K562 (cell line): ENCODE measurements at regions not wholly inside any gene's neighbourhood (a gene's known extent, or its start where the extent isn't known, plus 50 kb on each side); places are given as distances from the start of the nearest gene placed in this dataset.

Source experiments
- ATAC-seq: fragments of 200-7000 bp; cut with Tn5 transposase; 3 replicates; pipeline ENCODE4 v1.9.1; 2020; ENCODE audit warnings: moderate library complexity
- BruUV-seq: library from RNA; stranded (reverse); fragments of 400-500 nt; replicated peaks from 2 replicates; lab custom pipeline; 2021; lab: Mats Ljungman, UMichigan
- CTCF ChIA-PET: fragments of 300-600 bp; formaldehyde crosslinking; extraction: SDS; loops from one replicate; lab custom pipeline; 2021; ENCODE audit warnings: low intra/inter-chr PET ratio; lab: Yijun Ruan, JAX
- POLR2A ChIA-PET: fragments of 300-600, 350-650 bp; sonication (Branson Sonifier 250); formaldehyde crosslinking; extraction: SDS; loops from one replicate; lab custom pipeline; 2021; ENCODE audit warnings: antibody characterized with exemption, inconsistent platforms; lab: Yijun Ruan, JAX
- DNase-seq, 4 experiments: peaks; one replicate each; pipeline versions ENCODE4 v3.0.0 to v3.0.0-alpha.2; 2011 to 2018; ENCODE audit warnings: low spot score in 3 of 4, mixed read lengths in 3 of 4; ENCODE audit errors: extremely low read depth in 1 of 4
- FAIRE-seq: peaks from 2 replicates; lab custom pipeline; 2011; peaks lifted over from hg19 to GRCh38; lab: Jason Lieb, UNC
- H2AFZ ChIP-seq: 2 replicates; pipeline ENCODE4 v1.6.0; 2011; ENCODE audit warnings: low read depth, low read length, control low read depth, inconsistent platforms
- H3K27ac ChIP-seq: fragments of 200-600 bp; 3 replicates; pipeline ENCODE4 v1.8.0; 2011; ENCODE audit warnings: low read depth, mild to moderate bottlenecking, control low read depth, inconsistent platforms, low read length, moderate library complexity, mixed read lengths; ENCODE audit errors: extremely low read depth
- H3K27me3 ChIP-seq, 2 experiments: fragments of 300-600 bp in 1 of 2; 2 replicates in 1 of 2; 3 replicates in 1 of 2; pipeline versions ENCODE4 v1.6.0 to v1.8.0; 2011; ENCODE audit warnings: inconsistent platforms in 2 of 2, low read length in 2 of 2, mild to moderate bottlenecking in 1 of 2, mixed read lengths in 1 of 2, moderate library complexity in 1 of 2; ENCODE audit not compliant: control insufficient read depth in 2 of 2, insufficient read depth in 2 of 2
- H3K36me3 ChIP-seq: fragments of 300-600 bp; 3 replicates; pipeline ENCODE4 v1.8.0; 2011; ENCODE audit warnings: mild to moderate bottlenecking, low read length, inconsistent platforms; ENCODE audit not compliant: control insufficient read depth, insufficient read depth
- H3K4me1 ChIP-seq, 2 experiments: fragments of 200-600 bp in 1 of 2; replicated peaks in 1 of 2; 2 replicates in 1 of 2; 3 replicates in 1 of 2; pipeline versions ENCODE4 v1.5.1 to v1.8.0; 2011; ENCODE audit warnings: inconsistent platforms in 2 of 2, low read length in 2 of 2, mild to moderate bottlenecking in 1 of 2, mixed read lengths in 1 of 2, moderate library complexity in 1 of 2; ENCODE audit not compliant: control insufficient read depth in 2 of 2, insufficient read depth in 2 of 2
- H3K4me2 ChIP-seq: 2 replicates; pipeline ENCODE4 v1.6.1; 2011; ENCODE audit warnings: low read length, control low read depth, inconsistent platforms, mixed read lengths; ENCODE audit not compliant: insufficient read depth
- H3K4me3 ChIP-seq: fragments of 200-600 bp; sonication (generic), shearing (Covaris generic); 2 replicates; pipeline ENCODE4 v1.5.1; 2016; ENCODE audit warnings: control low read depth, inconsistent platforms
- H3K79me2 ChIP-seq: fragments of 200-600 bp; 3 replicates; pipeline ENCODE4 v1.8.0; 2011; ENCODE audit warnings: low read length, inconsistent platforms; ENCODE audit not compliant: control insufficient read depth, insufficient read depth
- H3K9ac ChIP-seq, 2 experiments: 2 replicates each; pipeline versions ENCODE4 v1.6.0 to v1.6.1; 2011; ENCODE audit warnings: low read depth in 2 of 2, low read length in 2 of 2, control low read depth in 1 of 2, inconsistent platforms in 1 of 2, mild to moderate bottlenecking in 1 of 2, mixed read lengths in 1 of 2; ENCODE audit not compliant: insufficient read depth in 1 of 2
- H3K9me1 ChIP-seq: one replicate; pipeline ENCODE4 v1.6.0; 2011; ENCODE audit warnings: inconsistent platforms, mild to moderate bottlenecking, low read length, moderate library complexity; ENCODE audit not compliant: control insufficient read depth, insufficient read depth
- H3K9me3 ChIP-seq: replicated peaks from 2 replicates; pipeline ENCODE4 v1.5.1; 2011; ENCODE audit warnings: low read depth, low read length, inconsistent platforms; ENCODE audit not compliant: control insufficient read depth, insufficient read depth
- H4K20me1 ChIP-seq: replicated peaks from 2 replicates; pipeline ENCODE4 v1.6.1; 2011; ENCODE audit warnings: low read length, inconsistent platforms, mixed read lengths; ENCODE audit not compliant: control insufficient read depth, insufficient read depth
- FOXA3 ChIP-seq, 2 experiments: fragments of 450-650 bp in 1 of 2; sonication (generic) in 1 of 2; formaldehyde crosslinking; IDR thresholded peaks in 1 of 2; conservative IDR thresholded peaks in 1 of 2; 2 replicates each; pipeline versions ENCODE4 v1.4.0 to v1.8.0; 2020 to 2022; ENCODE audit warnings: mild to moderate bottlenecking in 2 of 2, missing genetic modification reagents in 1 of 2
- IRF2 ChIP-seq: sonication (generic); formaldehyde crosslinking; IDR thresholded peaks from 2 replicates; pipeline ENCODE4 v1.8.1; 2022; ENCODE audit warnings: mild to moderate bottlenecking, missing genetic modification reagents
- KHSRP ChIP-seq: fragments of 450-650 bp; IDR thresholded peaks from 2 replicates; pipeline ENCODE4 v1.6.1; 2017
- MTA2 ChIP-seq: fragments of 450-650 bp; IDR thresholded peaks from 2 replicates; pipeline ENCODE4 v1.6.1; 2016; ENCODE audit warnings: low read depth
- NFATC3 ChIP-seq: fragments of 450-650 bp; IDR thresholded peaks from 2 replicates; pipeline ENCODE4 v1.6.1; 2017; ENCODE audit warnings: mild to moderate bottlenecking
- SMARCA4 ChIP-seq: fragments of 450-650 bp; IDR thresholded peaks from 2 replicates; pipeline ENCODE4 v1.6.1; 2016
- TBP ChIP-seq: optimal IDR thresholded peaks from 2 replicates; pipeline ENCODE3; 2011; ENCODE audit warnings: low read depth, low read length, improper control_type of control experiment
- ZBTB12 ChIP-seq: fragments of 250-450 bp; sonication (Bioruptor Pico); IDR thresholded peaks from 2 replicates; pipeline ENCODE4 v1.4.0; 2020
- ZNF121 ChIP-seq: sonication (generic); formaldehyde crosslinking; conservative IDR thresholded peaks from 2 replicates; pipeline ENCODE4 v1.8.0; 2022; ENCODE audit warnings: missing genetic modification reagents
- ZNF408 ChIP-seq: fragments of 250-450 bp; sonication (Bioruptor Pico); IDR thresholded peaks from 2 replicates; pipeline ENCODE4 v1.4.0; 2020; ENCODE audit warnings: low read depth, mild to moderate bottlenecking, moderate library complexity
- WGBS: fragments of 100-300 bp; shearing (Covaris generic); methylation state at CpG from one replicate; pipeline ENCODE4 v1.1.6; 2016; ENCODE audit warnings: low coverage, mixed read lengths; ENCODE audit not compliant: insufficient coverage; ENCODE audit errors: missing lambda C conversion rate; 5-methylcytosine and 5-hydroxymethylcytosine counted together
- in situ Hi-C: fragments of 300-500 bp; cut with MboI; formaldehyde crosslinking; loops from 4 replicates; pipeline ENCODE4 v1.15.0; 2018; ENCODE audit warnings: inconsistent platforms, mixed read lengths
- intact Hi-C: fragments of 100-400 bp; cut with micrococcal nuclease; formaldehyde crosslinking; loops from 2 replicates; pipeline ENCODE4 v1.14.2; 2022

DNA sequence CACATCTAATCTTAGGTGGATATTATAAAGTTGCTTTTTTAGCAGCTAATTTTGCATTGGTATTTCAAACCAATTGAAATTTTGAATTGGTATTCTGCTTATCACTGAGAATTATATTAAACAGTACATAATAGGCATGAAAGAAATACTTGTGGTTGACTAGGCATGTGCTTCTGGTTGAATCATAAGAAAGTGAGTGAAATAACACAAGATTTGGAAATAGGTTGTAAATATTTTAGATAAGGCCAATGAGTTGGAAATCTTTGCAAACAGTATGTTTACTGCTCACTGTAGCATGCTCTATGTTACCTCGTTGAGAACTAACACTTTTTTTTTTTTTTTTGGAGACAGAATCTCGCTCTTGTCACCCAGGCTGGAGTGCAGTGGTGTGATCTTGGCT, 66.8 kb upstream of the RFC3 start:
- Histone ChIP-seq H3K9me3 (no peaks in the 10 kb centered on the region), H2AFZ (no peak overlapping the region), H3K4me1 (no peaks in the 10 kb centered on the region), H3K36me3 (no peaks in the 10 kb centered on the region), H3K9ac (no peak overlapping the region), H3K4me2 (no peak overlapping the region), H3K27me3 (no peaks in the 10 kb centered on the region), H3K9me1 (no peaks in the 10 kb centered on the region), H3K79me2 (no peaks in the 10 kb centered on the region), H3K27ac (no peak overlapping the region), H3K4me3 (no peak overlapping the region), H4K20me1 (no peaks in the 10 kb centered on the region)
- ChIA-PET POLR2A (no interaction called here), CTCF (no interaction called here)
- no TSS peak for BruUV-seq
- ATAC-seq (no peak), DNase-seq (no peak), FAIRE-seq (no peak)
- TF ChIP-seq SMARCA4 (no peak), FOXA3 (CRISPR knock-in tag; conservative IDR thresholded peaks at IDR 0.05 in 1 of 2, IDR thresholded peaks at IDR 0.05 in 1 of 2) (no peak), ZNF408 (CRISPR knock-in tag) (no peak), KHSRP (no peak), IRF2 (CRISPR knock-in tag) (no peak), ZNF121 (CRISPR knock-in tag) (no peak), MTA2 (no peak), TBP (no peak), NFATC3 (no peak), ZBTB12 (CRISPR knock-in tag) (no peak)
- WGBS: 0% methylated on average over 1 of the region's 2 CpGs
- intact Hi-C loops: no loop called here
- in situ Hi-C loops: no loop called here
